SK-N-SH (cell line): ENCODE measurements at regions not wholly inside any gene's neighbourhood (a gene's known extent, or its start where the extent isn't known, plus 50 kb on each side); places are given as distances from the start of the nearest gene placed in this dataset.

Source experiments
- CTCF ChIA-PET: fragments of 300-600, 350-600 bp; formaldehyde crosslinking; extraction: SDS; loops from one replicate; lab custom pipeline; 2021; lab: Yijun Ruan, JAX
- POLR2A ChIA-PET: fragments of 350-600 bp; sonication (Branson Sonifier 250); formaldehyde crosslinking; extraction: SDS; loops from one replicate; lab custom pipeline; 2020; ENCODE audit warnings: antibody characterized with exemption, inconsistent platforms; lab: Yijun Ruan, JAX
- DNase-seq: peaks from one replicate; pipeline ENCODE4 v3.0.0; 2012
- H2AFZ ChIP-seq: fragments of 200-600 bp; sonication (generic); 2 replicates; pipeline ENCODE4 v1.8.1; 2016; ENCODE audit warnings: antibody characterized with exemption, mild to moderate bottlenecking, low read depth
- H3F3A ChIP-seq: fragments of 200-600 bp; sonication (generic); replicated peaks from 2 replicates; pipeline ENCODE3; 2016; ENCODE audit warnings: antibody characterized with exemption, mild to moderate bottlenecking; ENCODE audit not compliant: insufficient read depth
- H3K27ac ChIP-seq, 2 experiments: fragments of 200-500 bp in 1 of 2; fragments of 200-600 bp in 1 of 2; sonication (Bioruptor generic) in 1 of 2; sonication (generic), shearing (Covaris generic) in 1 of 2; 2 replicates each; pipeline versions ENCODE4 v1.5.1 to v1.6.1; 2014 to 2016; ENCODE audit warnings: low read depth in 2 of 2, inconsistent platforms in 1 of 2, low read length in 1 of 2, mild to moderate bottlenecking in 1 of 2, mixed read lengths in 1 of 2
- H3K27me3 ChIP-seq: fragments of 200-600 bp; sonication (generic), shearing (Covaris generic); 2 replicates; pipeline ENCODE4 v1.6.1; 2016; ENCODE audit warnings: mixed run types; ENCODE audit not compliant: insufficient read depth
- H3K36me3 ChIP-seq, 2 experiments: fragments of 200-500 bp in 1 of 2; fragments of 200-600 bp in 1 of 2; sonication (Bioruptor generic) in 1 of 2; sonication (generic) in 1 of 2; replicated peaks in 1 of 2; 2 replicates each; pipeline versions ENCODE3 to v1.5.1; 2014 to 2016; ENCODE audit warnings: low read length in 1 of 2, mild to moderate bottlenecking in 1 of 2; ENCODE audit not compliant: insufficient read depth in 2 of 2, control insufficient read depth in 1 of 2
- H3K4me1 ChIP-seq, 2 experiments: fragments of 200-500 bp in 1 of 2; fragments of 200-600 bp in 1 of 2; sonication (Bioruptor generic) in 1 of 2; sonication (generic), shearing (Covaris generic) in 1 of 2; 2 replicates each; pipeline versions ENCODE4 v1.5.1 to v1.6.1; 2014 to 2016; ENCODE audit warnings: low read depth in 1 of 2, low read length in 1 of 2, mixed run types in 1 of 2; ENCODE audit not compliant: insufficient read depth in 2 of 2, control insufficient read depth in 1 of 2
- H3K4me2 ChIP-seq: fragments of 200-600 bp; sonication (generic), shearing (Covaris generic); 2 replicates; pipeline ENCODE4 v1.6.1; 2017; ENCODE audit warnings: mixed run types
- H3K4me3 ChIP-seq, 2 experiments: fragments of 200-500 bp in 1 of 2; fragments of 200-600 bp in 1 of 2; sonication (Bioruptor generic) in 1 of 2; sonication (generic), shearing (Covaris generic) in 1 of 2; 2 replicates each; pipeline versions ENCODE4 v1.5.1 to v1.8.1; 2014 to 2016; ENCODE audit warnings: low read depth in 2 of 2, inconsistent platforms in 1 of 2, low read length in 1 of 2, mild to moderate bottlenecking in 1 of 2, mixed read lengths in 1 of 2, moderate library complexity in 1 of 2
- H3K79me2 ChIP-seq: fragments of 200-600 bp; sonication (generic); 2 replicates; pipeline ENCODE4 v1.8.1; 2017; ENCODE audit warnings: mild to moderate bottlenecking; ENCODE audit not compliant: insufficient read depth
- H3K9ac ChIP-seq: fragments of 200-600 bp; sonication (generic); 2 replicates; pipeline ENCODE4 v1.6.1; 2017; ENCODE audit warnings: mixed run types
- H3K9me2 ChIP-seq: fragments of 200-600 bp; sonication (generic); 2 replicates; pipeline ENCODE4 v1.6.1; 2017; ENCODE audit warnings: mixed run types
- H3K9me3 ChIP-seq: fragments of 200-600 bp; sonication (generic); 2 replicates; pipeline ENCODE4 v1.6.1; 2017; ENCODE audit warnings: mixed run types, mild to moderate bottlenecking, moderate library complexity
- H4K20me1 ChIP-seq: fragments of 200-600 bp; sonication (generic); 2 replicates; pipeline ENCODE4 v1.6.1; 2017; ENCODE audit warnings: mild to moderate bottlenecking, mixed run types; ENCODE audit not compliant: insufficient read depth
- CHD2 ChIP-seq: fragments of 150-350 bp; IDR thresholded peaks from 2 replicates; pipeline ENCODE4 v1.6.1; 2018; ENCODE audit warnings: low read length; ENCODE audit not compliant: partially characterized antibody
- GABPA ChIP-seq: IDR thresholded peaks from 2 replicates; pipeline ENCODE4 v1.4.0; 2012; ENCODE audit warnings: low read depth, mild to moderate bottlenecking
- GATA2 ChIP-seq: sonication (generic); formaldehyde crosslinking; IDR thresholded peaks from 2 replicates; pipeline ENCODE4 v1.5.0; 2020; ENCODE audit warnings: mild to moderate bottlenecking, missing genetic modification reagents
- MXI1 ChIP-seq: IDR thresholded peaks from 2 replicates; pipeline ENCODE4 v1.6.1; 2012; ENCODE audit warnings: mild to moderate bottlenecking, low read depth, low read length, improper control_type of control experiment
- POLR2AphosphoS5 ChIP-seq: IDR thresholded peaks from 2 replicates; pipeline ENCODE4 v1.6.1; 2012; ENCODE audit warnings: low read depth, low read length
- RCOR1 ChIP-seq: fragments of 150-350 bp; IDR thresholded peaks from 2 replicates; pipeline ENCODE4 v1.6.1; 2017; ENCODE audit warnings: antibody characterized with exemption, low read length
- RFX5 ChIP-seq: IDR thresholded peaks from 2 replicates; pipeline ENCODE4 v1.6.1; 2012; ENCODE audit warnings: mild to moderate bottlenecking, improper control_type of control experiment, low read length
- SMC3 ChIP-seq: IDR thresholded peaks from 2 replicates; pipeline ENCODE4 v1.6.1; 2012; ENCODE audit warnings: low read depth, low read length, improper control_type of control experiment
- TEAD4 ChIP-seq: IDR thresholded peaks from 2 replicates; pipeline ENCODE4 v1.4.0; 2012; ENCODE audit warnings: mild to moderate bottlenecking, borderline replicate concordance; ENCODE audit not compliant: insufficient read depth
- YY1 ChIP-seq: IDR thresholded peaks from 2 replicates; pipeline ENCODE4 v1.4.0; 2012; ENCODE audit warnings: low read depth, mild to moderate bottlenecking
- WGBS: methylation state at CpG from one replicate; pipeline ENCODE4 v1.1.6; 2017; ENCODE audit warnings: low lambda C conversion rate; 5-methylcytosine and 5-hydroxymethylcytosine counted together
- TF ChIP-seq, protein P1 (sequence below): IDR thresholded peaks from 2 replicates; pipeline ENCODE4 v1.4.0; 2012; ENCODE audit warnings: low read depth, borderline replicate concordance
- TF ChIP-seq, protein P2 (sequence below): IDR thresholded peaks from 2 replicates; pipeline ENCODE4; 2012
- TF ChIP-seq, protein P3 (sequence below): fragments of 150-350 bp; IDR thresholded peaks from 2 replicates; pipeline ENCODE4 v1.6.1; 2016; ENCODE audit warnings: mild to moderate bottlenecking, low read depth, low read length
- TF ChIP-seq, protein P4 (sequence below): IDR thresholded peaks from 2 replicates; pipeline ENCODE4 v1.6.1; 2012; ENCODE audit warnings: mild to moderate bottlenecking, low read depth, low read length, moderate library complexity
- TF ChIP-seq, protein P5 (sequence below): fragments of 200-600 bp; sonication (generic); IDR thresholded peaks from 2 replicates; pipeline ENCODE4 v1.6.1; 2017; ENCODE audit warnings: antibody characterized with exemption, mild to moderate bottlenecking, moderate library complexity
- TF ChIP-seq, protein P6 (sequence below): IDR thresholded peaks from 2 replicates; pipeline ENCODE4 v1.4.0; 2012; ENCODE audit warnings: low read depth, borderline replicate concordance

DNA sequence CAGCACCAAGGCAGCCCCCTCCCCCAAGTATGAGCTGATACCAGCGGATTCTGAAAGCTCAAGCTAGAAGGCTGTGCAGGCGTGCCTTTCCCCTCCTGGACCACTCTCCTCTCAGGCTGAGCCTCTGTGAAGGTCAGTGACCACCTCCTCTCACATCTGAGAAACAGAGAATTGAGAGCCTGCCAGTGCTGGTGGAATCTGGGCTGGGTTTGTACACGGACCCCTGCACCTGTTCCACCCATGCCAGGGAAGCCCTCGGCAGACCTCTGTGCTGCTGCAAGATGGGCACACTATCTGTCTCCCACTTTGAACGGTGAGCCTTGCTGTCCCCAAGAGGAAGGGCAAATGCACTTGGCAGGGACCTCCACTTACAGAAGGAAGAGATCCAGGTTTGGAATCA lies 54.7 kb upstream of the SDK2 start:
- no peaks in the 10 kb centered on the region for H3K9me3 ChIP-seq
- POLR2A ChIA-PET, result no interaction called here
- no peak overlapping the region for H3K9ac ChIP-seq
- TF ChIP-seq GATA2 (CRISPR knock-in tag) (no peak), RFX5 (no peak), GABPA (no peak), POLR2AphosphoS5 (no peak), TEAD4 (no peak), CHD2 (no peak), RCOR1 (no peak), SMC3 (no peak), YY1 (no peak), MXI1 (no peak)
- TF ChIP-seq, protein P1, sequence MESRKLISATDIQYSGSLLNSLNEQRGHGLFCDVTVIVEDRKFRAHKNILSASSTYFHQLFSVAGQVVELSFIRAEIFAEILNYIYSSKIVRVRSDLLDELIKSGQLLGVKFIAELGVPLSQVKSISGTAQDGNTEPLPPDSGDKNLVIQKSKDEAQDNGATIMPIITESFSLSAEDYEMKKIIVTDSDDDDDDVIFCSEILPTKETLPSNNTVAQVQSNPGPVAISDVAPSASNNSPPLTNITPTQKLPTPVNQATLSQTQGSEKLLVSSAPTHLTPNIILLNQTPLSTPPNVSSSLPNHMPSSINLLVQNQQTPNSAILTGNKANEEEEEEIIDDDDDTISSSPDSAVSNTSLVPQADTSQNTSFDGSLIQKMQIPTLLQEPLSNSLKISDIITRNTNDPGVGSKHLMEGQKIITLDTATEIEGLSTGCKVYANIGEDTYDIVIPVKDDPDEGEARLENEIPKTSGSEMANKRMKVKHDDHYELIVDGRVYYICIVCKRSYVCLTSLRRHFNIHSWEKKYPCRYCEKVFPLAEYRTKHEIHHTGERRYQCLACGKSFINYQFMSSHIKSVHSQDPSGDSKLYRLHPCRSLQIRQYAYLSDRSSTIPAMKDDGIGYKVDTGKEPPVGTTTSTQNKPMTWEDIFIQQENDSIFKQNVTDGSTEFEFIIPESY, result no peak
- TF ChIP-seq, protein P2, sequence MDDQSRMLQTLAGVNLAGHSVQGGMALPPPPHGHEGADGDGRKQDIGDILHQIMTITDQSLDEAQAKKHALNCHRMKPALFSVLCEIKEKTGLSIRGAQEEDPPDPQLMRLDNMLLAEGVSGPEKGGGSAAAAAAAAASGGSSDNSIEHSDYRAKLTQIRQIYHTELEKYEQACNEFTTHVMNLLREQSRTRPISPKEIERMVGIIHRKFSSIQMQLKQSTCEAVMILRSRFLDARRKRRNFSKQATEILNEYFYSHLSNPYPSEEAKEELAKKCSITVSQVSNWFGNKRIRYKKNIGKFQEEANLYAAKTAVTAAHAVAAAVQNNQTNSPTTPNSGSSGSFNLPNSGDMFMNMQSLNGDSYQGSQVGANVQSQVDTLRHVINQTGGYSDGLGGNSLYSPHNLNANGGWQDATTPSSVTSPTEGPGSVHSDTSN, result no peak
- TF ChIP-seq, protein P3, sequence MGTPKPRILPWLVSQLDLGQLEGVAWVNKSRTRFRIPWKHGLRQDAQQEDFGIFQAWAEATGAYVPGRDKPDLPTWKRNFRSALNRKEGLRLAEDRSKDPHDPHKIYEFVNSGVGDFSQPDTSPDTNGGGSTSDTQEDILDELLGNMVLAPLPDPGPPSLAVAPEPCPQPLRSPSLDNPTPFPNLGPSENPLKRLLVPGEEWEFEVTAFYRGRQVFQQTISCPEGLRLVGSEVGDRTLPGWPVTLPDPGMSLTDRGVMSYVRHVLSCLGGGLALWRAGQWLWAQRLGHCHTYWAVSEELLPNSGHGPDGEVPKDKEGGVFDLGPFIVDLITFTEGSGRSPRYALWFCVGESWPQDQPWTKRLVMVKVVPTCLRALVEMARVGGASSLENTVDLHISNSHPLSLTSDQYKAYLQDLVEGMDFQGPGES, result no peak
- TF ChIP-seq, protein P4, sequence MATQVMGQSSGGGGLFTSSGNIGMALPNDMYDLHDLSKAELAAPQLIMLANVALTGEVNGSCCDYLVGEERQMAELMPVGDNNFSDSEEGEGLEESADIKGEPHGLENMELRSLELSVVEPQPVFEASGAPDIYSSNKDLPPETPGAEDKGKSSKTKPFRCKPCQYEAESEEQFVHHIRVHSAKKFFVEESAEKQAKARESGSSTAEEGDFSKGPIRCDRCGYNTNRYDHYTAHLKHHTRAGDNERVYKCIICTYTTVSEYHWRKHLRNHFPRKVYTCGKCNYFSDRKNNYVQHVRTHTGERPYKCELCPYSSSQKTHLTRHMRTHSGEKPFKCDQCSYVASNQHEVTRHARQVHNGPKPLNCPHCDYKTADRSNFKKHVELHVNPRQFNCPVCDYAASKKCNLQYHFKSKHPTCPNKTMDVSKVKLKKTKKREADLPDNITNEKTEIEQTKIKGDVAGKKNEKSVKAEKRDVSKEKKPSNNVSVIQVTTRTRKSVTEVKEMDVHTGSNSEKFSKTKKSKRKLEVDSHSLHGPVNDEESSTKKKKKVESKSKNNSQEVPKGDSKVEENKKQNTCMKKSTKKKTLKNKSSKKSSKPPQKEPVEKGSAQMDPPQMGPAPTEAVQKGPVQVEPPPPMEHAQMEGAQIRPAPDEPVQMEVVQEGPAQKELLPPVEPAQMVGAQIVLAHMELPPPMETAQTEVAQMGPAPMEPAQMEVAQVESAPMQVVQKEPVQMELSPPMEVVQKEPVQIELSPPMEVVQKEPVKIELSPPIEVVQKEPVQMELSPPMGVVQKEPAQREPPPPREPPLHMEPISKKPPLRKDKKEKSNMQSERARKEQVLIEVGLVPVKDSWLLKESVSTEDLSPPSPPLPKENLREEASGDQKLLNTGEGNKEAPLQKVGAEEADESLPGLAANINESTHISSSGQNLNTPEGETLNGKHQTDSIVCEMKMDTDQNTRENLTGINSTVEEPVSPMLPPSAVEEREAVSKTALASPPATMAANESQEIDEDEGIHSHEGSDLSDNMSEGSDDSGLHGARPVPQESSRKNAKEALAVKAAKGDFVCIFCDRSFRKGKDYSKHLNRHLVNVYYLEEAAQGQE, result no peak
- TF ChIP-seq, protein P5, sequence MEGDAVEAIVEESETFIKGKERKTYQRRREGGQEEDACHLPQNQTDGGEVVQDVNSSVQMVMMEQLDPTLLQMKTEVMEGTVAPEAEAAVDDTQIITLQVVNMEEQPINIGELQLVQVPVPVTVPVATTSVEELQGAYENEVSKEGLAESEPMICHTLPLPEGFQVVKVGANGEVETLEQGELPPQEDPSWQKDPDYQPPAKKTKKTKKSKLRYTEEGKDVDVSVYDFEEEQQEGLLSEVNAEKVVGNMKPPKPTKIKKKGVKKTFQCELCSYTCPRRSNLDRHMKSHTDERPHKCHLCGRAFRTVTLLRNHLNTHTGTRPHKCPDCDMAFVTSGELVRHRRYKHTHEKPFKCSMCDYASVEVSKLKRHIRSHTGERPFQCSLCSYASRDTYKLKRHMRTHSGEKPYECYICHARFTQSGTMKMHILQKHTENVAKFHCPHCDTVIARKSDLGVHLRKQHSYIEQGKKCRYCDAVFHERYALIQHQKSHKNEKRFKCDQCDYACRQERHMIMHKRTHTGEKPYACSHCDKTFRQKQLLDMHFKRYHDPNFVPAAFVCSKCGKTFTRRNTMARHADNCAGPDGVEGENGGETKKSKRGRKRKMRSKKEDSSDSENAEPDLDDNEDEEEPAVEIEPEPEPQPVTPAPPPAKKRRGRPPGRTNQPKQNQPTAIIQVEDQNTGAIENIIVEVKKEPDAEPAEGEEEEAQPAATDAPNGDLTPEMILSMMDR, result no peak
- TF ChIP-seq, protein P6, sequence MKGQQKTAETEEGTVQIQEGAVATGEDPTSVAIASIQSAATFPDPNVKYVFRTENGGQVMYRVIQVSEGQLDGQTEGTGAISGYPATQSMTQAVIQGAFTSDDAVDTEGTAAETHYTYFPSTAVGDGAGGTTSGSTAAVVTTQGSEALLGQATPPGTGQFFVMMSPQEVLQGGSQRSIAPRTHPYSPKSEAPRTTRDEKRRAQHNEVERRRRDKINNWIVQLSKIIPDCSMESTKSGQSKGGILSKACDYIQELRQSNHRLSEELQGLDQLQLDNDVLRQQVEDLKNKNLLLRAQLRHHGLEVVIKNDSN, result no peak
- no peak overlapping the region for H3K27ac ChIP-seq
- H3K79me2 ChIP-seq, result no peaks in the 10 kb centered on the region
- H3K4me2 ChIP-seq, result no peak overlapping the region
- H3F3A ChIP-seq, result peaks cover 7% of the 10 kb centered on the region
- H4K20me1 ChIP-seq, result no peaks in the 10 kb centered on the region
- H3K4me3 ChIP-seq, result no peak overlapping the region
- no peaks in the 10 kb centered on the region for H3K36me3 ChIP-seq
- 22% methylated on average over 5 of the region's 5 CpGs for WGBS
- H2AFZ ChIP-seq, result no peak overlapping the region
- peaks cover 0 to 8% of the 10 kb centered on the region in 2 experiments; a peak in 1 of 4 replicates for H3K4me1 ChIP-seq
- CTCF ChIA-PET, result interaction anchor here (1.0 to 1.7 kb wide), 3 partner anchors 11 to 391 kb away, joined by 3 to 13 read pairs (median 3); no protein-coding TSS in a partner anchor
- H3K27me3 ChIP-seq, result no peaks in the 10 kb centered on the region
- DNase-seq, result no peak
- no peaks in the 10 kb centered on the region for H3K9me2 ChIP-seq
